ENCODE measurements at regions not wholly inside any gene's neighbourhood (a gene's known extent, or its start where the extent isn't known, plus 50 kb on each side); places are given as distances from the start of the nearest gene placed in this dataset.
A peak's percentile ranks its signal among the peaks of the same experiment; 100 is the strongest.

DNA sequence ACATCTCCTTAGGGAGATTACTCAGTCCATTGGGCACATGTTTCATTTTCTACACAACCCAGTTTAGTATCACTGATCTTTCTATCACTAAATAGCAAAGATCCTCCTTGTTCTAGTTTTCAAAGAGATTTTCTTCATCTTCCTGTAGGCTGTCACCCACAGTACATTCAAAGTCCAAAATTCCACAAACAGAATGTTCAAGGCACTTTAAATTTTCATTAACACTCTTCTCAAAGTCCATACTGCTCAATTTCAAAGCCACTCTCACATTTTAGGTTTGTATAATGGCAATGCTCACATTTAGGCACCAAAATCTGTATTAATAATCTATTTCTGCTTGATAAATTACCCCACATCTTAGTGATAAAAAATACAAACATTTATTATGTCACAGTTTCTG lies 152.8 kb downstream of the FSIP2 start:
- no peaks in the 10 kb centered on the region for H3K36me3 ChIP-seq (ENCODE audit: control insufficient read depth in 1 of 2, insufficient read depth in 2 of 2, low read length in 2 of 2)
- no peak overlapping the region for H2AFZ ChIP-seq (ENCODE audit: insufficient read depth, low read length, poor library complexity)
- H3K79me1 ChIP-seq (ENCODE audit: low read length): no peaks in the 10 kb centered on the region
- no peak for DNase-seq
- H4K91ac ChIP-seq (ENCODE audit: low read depth, low read length): no peak overlapping the region
- no peak overlapping the region for H3K4ac ChIP-seq (ENCODE audit: low read depth, low read length)
- no peak overlapping the region for H2BK5ac ChIP-seq (ENCODE audit: low read depth, low read length, poor library complexity)
- H3K4me2 ChIP-seq (ENCODE audit: low read length): no peak overlapping the region
- H2BK12ac ChIP-seq (ENCODE audit: low read length): no peak overlapping the region
- H2BK120ac ChIP-seq (ENCODE audit: insufficient read depth, low read length, poor library complexity): no peak overlapping the region
- H3K4me3 ChIP-seq (ENCODE audit: low read depth, low read length): no peak overlapping the region
- H3K9me3 ChIP-seq (ENCODE audit: insufficient read depth, low read depth, low read length): no peaks in the 10 kb centered on the region
- H3K4me1 ChIP-seq (ENCODE audit: control insufficient read depth in 1 of 2, insufficient read depth in 2 of 2, low read length in 2 of 2): no peaks in the 10 kb centered on the region
- H3K14ac ChIP-seq (ENCODE audit: low read length): no peak overlapping the region
- H4K12ac ChIP-seq (ENCODE audit: low read depth, low read length): no peak overlapping the region
- H3K9ac ChIP-seq (ENCODE audit: low read length): no peak overlapping the region
- no peaks in the 10 kb centered on the region for H3K79me2 ChIP-seq (ENCODE audit: control insufficient read depth, insufficient read depth, low read length, poor library complexity)
- H3K18ac ChIP-seq (ENCODE audit: low read length): no peak overlapping the region
- no peak overlapping the region for H3K23ac ChIP-seq (ENCODE audit: low read length)
- H3K27ac ChIP-seq (ENCODE audit: low read depth, low read length): no peak overlapping the region
- H2AK5ac ChIP-seq (ENCODE audit: low read length): no peak overlapping the region
- no peak overlapping the region for H4K8ac ChIP-seq (ENCODE audit: low read depth, low read length)
- no peaks in the 10 kb centered on the region for H3K27me3 ChIP-seq (ENCODE audit: insufficient read depth, low read length)

DNA sequence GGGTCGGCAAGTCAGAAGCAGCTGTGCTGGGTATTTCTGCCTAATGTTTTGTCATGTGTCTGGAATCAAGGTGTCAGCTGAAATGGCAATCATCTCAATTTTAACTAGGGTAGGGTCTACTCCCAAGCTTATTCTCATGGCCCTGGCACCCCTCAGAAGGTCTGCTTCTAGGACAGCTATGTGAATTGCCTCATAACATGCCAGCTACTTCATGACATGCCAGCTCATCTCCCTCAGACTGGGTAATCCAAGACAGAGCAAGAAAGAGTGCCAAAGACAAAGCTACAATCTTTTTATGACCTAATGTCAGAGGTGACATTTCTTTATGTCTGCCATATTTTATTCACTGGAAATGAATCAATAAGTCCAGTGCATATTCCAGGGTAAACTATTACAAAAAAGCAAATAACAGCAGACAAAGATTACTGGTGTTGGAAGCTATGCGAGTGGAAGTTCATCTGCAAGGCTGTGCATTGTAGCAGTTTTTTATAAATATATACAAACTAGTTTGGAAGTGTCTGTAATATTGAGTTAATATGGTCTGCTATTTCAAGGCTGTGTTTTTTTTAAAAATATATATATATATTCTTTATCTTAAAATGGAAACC lies 153.3 kb downstream of the FSIP2 start:
- Histone ChIP-seq H3K4me3 (ENCODE audit: low read depth, low read length) (no peak overlapping the region), H3K27me3 (ENCODE audit: insufficient read depth, low read length) (no peaks in the 10 kb centered on the region), H3K27ac (ENCODE audit: low read depth, low read length) (no peak overlapping the region), H3K79me2 (ENCODE audit: control insufficient read depth, insufficient read depth, low read length, poor library complexity) (no peaks in the 10 kb centered on the region), H4K91ac (ENCODE audit: low read depth, low read length) (no peak overlapping the region), H3K4me2 (ENCODE audit: low read length) (no peak overlapping the region), H4K8ac (ENCODE audit: low read depth, low read length) (no peak overlapping the region), H4K12ac (ENCODE audit: low read depth, low read length) (no peak overlapping the region), H3K18ac (ENCODE audit: low read length) (no peak overlapping the region), H3K4ac (ENCODE audit: low read depth, low read length) (no peak overlapping the region), H3K14ac (ENCODE audit: low read length) (no peak overlapping the region), H2BK12ac (ENCODE audit: low read length) (no peak overlapping the region), H2BK120ac (ENCODE audit: insufficient read depth, low read length, poor library complexity) (no peak overlapping the region), H2AK5ac (ENCODE audit: low read length) (no peak overlapping the region), H2BK5ac (ENCODE audit: low read depth, low read length, poor library complexity) (no peak overlapping the region), H3K9me3 (ENCODE audit: insufficient read depth, low read depth, low read length) (no peaks in the 10 kb centered on the region), H2AFZ (ENCODE audit: insufficient read depth, low read length, poor library complexity) (no peak overlapping the region), H3K23ac (ENCODE audit: low read length) (no peak overlapping the region), H3K4me1 (ENCODE audit: control insufficient read depth in 1 of 2, insufficient read depth in 2 of 2, low read length in 2 of 2) (no peaks in the 10 kb centered on the region), H3K79me1 (ENCODE audit: low read length) (no peaks in the 10 kb centered on the region), H3K36me3 (ENCODE audit: control insufficient read depth in 1 of 2, insufficient read depth in 2 of 2, low read length in 2 of 2) (no peaks in the 10 kb centered on the region), H3K9ac (ENCODE audit: low read length) (no peak overlapping the region)
- DNase-seq: no peak
- WGBS (ENCODE audit: extremely low coverage, insufficient coverage, insufficient read length): no CpG with 5 or more reads among the region's 2 CpGs

DNA sequence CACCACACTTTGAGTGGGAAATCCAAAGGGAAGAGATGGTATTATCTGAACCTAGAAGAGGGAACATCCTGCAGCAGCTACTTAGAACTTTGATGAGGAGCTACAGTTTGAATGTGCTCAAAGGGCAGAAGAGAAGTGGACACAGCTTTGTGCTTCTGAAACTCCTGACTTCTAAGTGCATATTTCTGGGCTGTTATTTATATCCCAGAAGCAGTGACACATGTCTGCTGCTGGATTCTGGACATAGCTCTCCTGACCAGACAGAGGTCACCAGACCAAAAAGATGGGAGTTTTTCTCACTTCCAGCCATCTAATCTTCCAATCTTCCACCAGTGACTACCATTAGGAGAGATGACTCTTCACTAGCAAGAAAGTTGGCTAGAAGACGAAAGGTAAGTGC lies 153.9 kb downstream of the FSIP2 start:
- no peaks in the 10 kb centered on the region for H3K27me3 ChIP-seq (ENCODE audit: insufficient read depth, low read length)
- H3K36me3 ChIP-seq (ENCODE audit: control insufficient read depth in 1 of 2, insufficient read depth in 2 of 2, low read length in 2 of 2): no peaks in the 10 kb centered on the region
- no peaks in the 10 kb centered on the region for H3K9me3 ChIP-seq (ENCODE audit: insufficient read depth, low read depth, low read length)
- H3K79me2 ChIP-seq (ENCODE audit: control insufficient read depth, insufficient read depth, low read length, poor library complexity): no peaks in the 10 kb centered on the region
- H4K12ac ChIP-seq (ENCODE audit: low read depth, low read length): no peak overlapping the region
- no peaks in the 10 kb centered on the region for H3K79me1 ChIP-seq (ENCODE audit: low read length)
- no peak overlapping the region for H3K18ac ChIP-seq (ENCODE audit: low read length)
- H3K27ac ChIP-seq (ENCODE audit: low read depth, low read length): no peak overlapping the region
- no peak overlapping the region for H3K9ac ChIP-seq (ENCODE audit: low read length)
- no peak overlapping the region for H3K4me3 ChIP-seq (ENCODE audit: low read depth, low read length)
- no CpG with 5 or more reads among the region's 1 CpG for WGBS (ENCODE audit: extremely low coverage, insufficient coverage, insufficient read length)
- no peak overlapping the region for H3K4ac ChIP-seq (ENCODE audit: low read depth, low read length)
- no peak overlapping the region for H2BK120ac ChIP-seq (ENCODE audit: insufficient read depth, low read length, poor library complexity)
- H3K4me1 ChIP-seq (ENCODE audit: control insufficient read depth in 1 of 2, insufficient read depth in 2 of 2, low read length in 2 of 2): no peaks in the 10 kb centered on the region
- no peak overlapping the region for H3K14ac ChIP-seq (ENCODE audit: low read length)
- no peak overlapping the region for H2AK5ac ChIP-seq (ENCODE audit: low read length)
- H2BK12ac ChIP-seq (ENCODE audit: low read length): no peak overlapping the region
- H2BK5ac ChIP-seq (ENCODE audit: low read depth, low read length, poor library complexity): no peak overlapping the region
- no peak overlapping the region for H3K4me2 ChIP-seq (ENCODE audit: low read length)
- H4K91ac ChIP-seq (ENCODE audit: low read depth, low read length): no peak overlapping the region
- no peak overlapping the region for H3K23ac ChIP-seq (ENCODE audit: low read length)
- no peak overlapping the region for H2AFZ ChIP-seq (ENCODE audit: insufficient read depth, low read length, poor library complexity)
- no peak overlapping the region for H4K8ac ChIP-seq (ENCODE audit: low read depth, low read length)
- DNase-seq: no peak

DNA sequence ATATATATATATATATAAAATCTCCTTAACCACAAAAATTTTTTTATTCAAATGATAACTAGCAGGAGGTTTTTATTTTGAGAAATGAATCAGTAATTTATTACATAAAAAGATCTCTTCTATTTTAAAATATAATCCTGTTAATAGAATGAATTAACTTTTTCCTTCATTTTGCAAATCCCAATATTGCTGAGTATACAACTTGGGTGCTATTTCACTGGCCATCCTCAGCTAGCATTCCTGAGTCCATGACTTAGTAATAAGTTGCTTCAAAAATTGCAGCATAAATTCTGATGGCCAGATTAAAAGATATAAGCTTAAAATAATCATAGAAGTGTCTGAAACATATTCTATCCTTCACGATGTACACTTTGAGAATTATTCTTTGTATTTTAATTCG lies 155.6 kb downstream of the FSIP2 start:
- no peaks in the 10 kb centered on the region for H3K9me3 ChIP-seq (ENCODE audit: insufficient read depth, low read depth, low read length)
- no peak overlapping the region for H3K4me2 ChIP-seq (ENCODE audit: low read length)
- no peak overlapping the region for H2BK120ac ChIP-seq (ENCODE audit: insufficient read depth, low read length, poor library complexity)
- H3K4ac ChIP-seq (ENCODE audit: low read depth, low read length): no peak overlapping the region
- no peak overlapping the region for H3K4me3 ChIP-seq (ENCODE audit: low read depth, low read length)
- H2AFZ ChIP-seq (ENCODE audit: insufficient read depth, low read length, poor library complexity): no peak overlapping the region
- DNase-seq: peak in 1 of 2 donors; percentile 17
- no peak overlapping the region for H3K27ac ChIP-seq (ENCODE audit: low read depth, low read length)
- no peak overlapping the region for H2AK5ac ChIP-seq (ENCODE audit: low read length)
- H3K9ac ChIP-seq (ENCODE audit: low read length): no peak overlapping the region
- WGBS (ENCODE audit: extremely low coverage, insufficient coverage, insufficient read length): no CpG with 5 or more reads among the region's 2 CpGs
- H3K14ac ChIP-seq (ENCODE audit: low read length): no peak overlapping the region
- H4K91ac ChIP-seq (ENCODE audit: low read depth, low read length): no peak overlapping the region
- H3K36me3 ChIP-seq (ENCODE audit: control insufficient read depth in 1 of 2, insufficient read depth in 2 of 2, low read length in 2 of 2): no peaks in the 10 kb centered on the region
- H2BK5ac ChIP-seq (ENCODE audit: low read depth, low read length, poor library complexity): no peak overlapping the region
- no peaks in the 10 kb centered on the region for H3K79me1 ChIP-seq (ENCODE audit: low read length)
- H2BK12ac ChIP-seq (ENCODE audit: low read length): no peak overlapping the region
- no peak overlapping the region for H3K18ac ChIP-seq (ENCODE audit: low read length)
- H3K27me3 ChIP-seq (ENCODE audit: insufficient read depth, low read length): no peaks in the 10 kb centered on the region
- H3K4me1 ChIP-seq (ENCODE audit: control insufficient read depth in 1 of 2, insufficient read depth in 2 of 2, low read length in 2 of 2): no peaks in the 10 kb centered on the region
- no peak overlapping the region for H3K23ac ChIP-seq (ENCODE audit: low read length)
- no peak overlapping the region for H4K8ac ChIP-seq (ENCODE audit: low read depth, low read length)
- no peak overlapping the region for H4K12ac ChIP-seq (ENCODE audit: low read depth, low read length)
- H3K79me2 ChIP-seq (ENCODE audit: control insufficient read depth, insufficient read depth, low read length, poor library complexity): no peaks in the 10 kb centered on the region
